ENCODE measurements at regions not wholly inside any gene's neighbourhood (a gene's known extent, or its start where the extent isn't known, plus 50 kb on each side); places are given as distances from the start of the nearest gene placed in this dataset.

- DNase-seq (ENCODE audit: low spot score in 2 of 2) = no peak
- WGBS, 2 donors = 56 to 63% methylated on average over 4 of the region's 4 CpGs
Observed at GRCh38 chr16:47939680-47940079, 216.1 kb downstream of the ABCC12 start.

GRCh38 chr16:47938272-47938671 is 217.5 kb downstream of the ABCC12 start:
- intact Hi-C loops (cut with DNase I; ENCODE audit: low total_unique reads) = no loop called here
- no peak overlapping the region for H3K4me3 ChIP-seq (ENCODE audit: low read depth, poor library complexity, severe bottlenecking)
- 81 to 84% methylated on average over 1 of the region's 1 CpG for WGBS, 2 donors
- no peak for DNase-seq (ENCODE audit: low spot score in 2 of 2)
- TF ChIP-seq POLR2A (IDR thresholded peaks at IDR 0.05) (no peak), CTCF (IDR thresholded peaks at IDR 0.05) (no peak)

More at GRCh38 chr16:47939680-47940079, 216.1 kb downstream of the ABCC12 start:
- intact Hi-C loops (cut with DNase I; ENCODE audit: low total_unique reads) = no loop called here
- no peak for TF ChIP-seq CTCF (IDR thresholded peaks at IDR 0.05)
- TF ChIP-seq POLR2A (IDR thresholded peaks at IDR 0.05) = no peak
- no peak overlapping the region for H3K4me3 ChIP-seq (ENCODE audit: low read depth, poor library complexity, severe bottlenecking)

GRCh38 chr16:47928008-47928407 is 227.8 kb downstream of the ABCC12 start:
- intact Hi-C loops (cut with DNase I; ENCODE audit: low total_unique reads) = no loop called here
- no peak overlapping the region for H3K4me3 ChIP-seq (ENCODE audit: low read depth, poor library complexity, severe bottlenecking)
- no peak for DNase-seq (ENCODE audit: low spot score in 2 of 2)
- TF ChIP-seq CTCF (IDR thresholded peaks at IDR 0.05) = no peak
- TF ChIP-seq POLR2A (IDR thresholded peaks at IDR 0.05) = no peak
- 76 to 77% methylated on average over 9 of the region's 9 CpGs for WGBS, 2 donors

GRCh38 chr16:47927330-47927729 is 228.5 kb downstream of the ABCC12 start:
- WGBS, 2 donors = 89 to 93% methylated on average over 6 of the region's 6 CpGs

GRCh38 chr16:47925811-47926460 is 229.9 kb downstream of the ABCC12 start:
- intact Hi-C loops (cut with DNase I; ENCODE audit: low total_unique reads) = no loop called here
- DNase-seq (ENCODE audit: low spot score in 2 of 2) = no peak
- TF ChIP-seq POLR2A (IDR thresholded peaks at IDR 0.05) = no peak
- no peak for TF ChIP-seq CTCF (IDR thresholded peaks at IDR 0.05)
- WGBS, 2 donors = 79 to 81% methylated on average over 8 of the region's 8 CpGs
- no peak overlapping the region for H3K4me3 ChIP-seq (ENCODE audit: low read depth, poor library complexity, severe bottlenecking)

More at GRCh38 chr16:47927330-47927729, 228.5 kb downstream of the ABCC12 start:
- no peak for DNase-seq (ENCODE audit: low spot score in 2 of 2)
- no peak overlapping the region for H3K4me3 ChIP-seq (ENCODE audit: low read depth, poor library complexity, severe bottlenecking)
- intact Hi-C loops (cut with DNase I; ENCODE audit: low total_unique reads) = no loop called here
- no peak for TF ChIP-seq CTCF (IDR thresholded peaks at IDR 0.05)

- no peak overlapping the region for H3K4me3 ChIP-seq (ENCODE audit: low read depth, poor library complexity, severe bottlenecking)
- intact Hi-C loops (cut with DNase I; ENCODE audit: low total_unique reads) = no loop called here
- WGBS, 2 donors = 86 to 95% methylated on average over 2 of the region's 2 CpGs
Observed at GRCh38 chr16:47924950-47925349, 230.8 kb downstream of the ABCC12 start.

More at GRCh38 chr16:47924950-47925349, 230.8 kb downstream of the ABCC12 start:
- no peak for TF ChIP-seq CTCF (IDR thresholded peaks at IDR 0.05)
- TF ChIP-seq POLR2A (IDR thresholded peaks at IDR 0.05) = no peak
- DNase-seq (ENCODE audit: low spot score in 2 of 2) = no peak
